Left lung (tissue), 4 donors: ENCODE measurements at regions not wholly inside any gene's neighbourhood (a gene's known extent, or its start where the extent isn't known, plus 50 kb on each side); places are given as distances from the start of the nearest gene placed in this dataset.

Source experiments
- ATAC-seq: fragments of 200-7000 bp; cut with Tn5 transposase; one replicate; pipeline ENCODE4 v1.9.1; 2020; ENCODE audit warnings: moderate library complexity
- DNase-seq, 4 donors: peaks; one replicate each; pipeline ENCODE4 v3.0.0-alpha.2; 2013 to 2020
- H3K27ac ChIP-seq, 2 donors: fragments of 200-600 bp; sonication (generic) in 1 of 2; one replicate each; pipeline versions ENCODE4 v1.5.0 to v1.8.0; 2020 to 2021
- H3K27me3 ChIP-seq, 2 donors: fragments of 200-600 bp; sonication (generic) in 1 of 2; one replicate each; pipeline versions ENCODE4 v1.5.0 to v1.8.0; 2020 to 2021
- H3K36me3 ChIP-seq, 2 donors: fragments of 200-600 bp; sonication (generic) in 1 of 2; one replicate each; pipeline versions ENCODE4 v1.5.0 to v1.8.0; 2020 to 2021
- H3K4me1 ChIP-seq, 2 donors: fragments of 200-600 bp; one replicate each; pipeline ENCODE4 v1.8.0; 2021
- H3K4me3 ChIP-seq, 2 donors: fragments of 200-600 bp; sonication (generic) in 1 of 2; one replicate each; pipeline versions ENCODE4 v1.5.0 to v1.8.0; 2020 to 2021; ENCODE audit warnings: mild to moderate bottlenecking in 1 of 2
- H3K9me3 ChIP-seq, 2 donors: fragments of 200-600 bp; sonication (generic) in 1 of 2; one replicate each; pipeline versions ENCODE4 v1.5.0 to v1.8.0; 2020 to 2021
- CTCF ChIP-seq, 2 donors: fragments of 200-600 bp; sonication (generic) in 1 of 2; IDR thresholded peaks; one replicate each; pipeline versions ENCODE4 v1.5.0 to v1.8.0; 2021; ENCODE audit warnings: antibody characterized with exemption in 2 of 2
- intact Hi-C, 2 donors: fragments of 100-400 bp; cut with DNase I; formaldehyde crosslinking; loops; one replicate each; pipeline versions ENCODE4 v1.11.2 to v1.14.2; 2022
- donor health status: DM: no; HTN: yes; CAD: no.
- donor health status: DM: no; HTN: no; CAD: no.

- H3K9me3 ChIP-seq, result peaks cover 0 to 4% of the 10 kb centered on the region in 2 donors
- ATAC-seq, result no peak
- no peak for TF ChIP-seq CTCF (IDR thresholded peaks at IDR 0.05)
- no peaks in the 10 kb centered on the region for H3K27me3 ChIP-seq
- H3K27ac ChIP-seq, result no peak overlapping the region
- no peaks in the 10 kb centered on the region for H3K4me1 ChIP-seq
- DNase-seq, result no peak
- H3K36me3 ChIP-seq, result no peaks in the 10 kb centered on the region
- no peak overlapping the region for H3K4me3 ChIP-seq
- intact Hi-C loops, result no loop called here
Observed at GRCh38 chr14:84252706-84253105, 1277.2 kb upstream of the FLRT2 start.

- Histone ChIP-seq H3K9me3 (peaks cover 0 to 4% of the 10 kb centered on the region in 2 donors), H3K36me3 (no peaks in the 10 kb centered on the region), H3K27ac (no peak overlapping the region), H3K4me3 (no peak overlapping the region), H3K27me3 (no peaks in the 10 kb centered on the region), H3K4me1 (no peaks in the 10 kb centered on the region)
- no peak for DNase-seq
- intact Hi-C loops, result no loop called here
- no peak for TF ChIP-seq CTCF (IDR thresholded peaks at IDR 0.05)
- ATAC-seq, result no peak
Observed at GRCh38 chr14:84253326-84253725, 1276.6 kb upstream of the FLRT2 start.

GRCh38 chr14:84254290-84254689 is 1275.7 kb upstream of the FLRT2 start:
- H3K4me3 ChIP-seq, result no peak overlapping the region
- DNase-seq, result peak in 2 of 4 donors; percentile 9 to 33
- intact Hi-C loops, result no loop called here

GRCh38 chr14:84262932-84263331 is 1267.0 kb upstream of the FLRT2 start:
- Histone ChIP-seq H3K4me3 (no peak overlapping the region), H3K27me3 (no peaks in the 10 kb centered on the region), H3K4me1 (no peaks in the 10 kb centered on the region), H3K36me3 (no peaks in the 10 kb centered on the region), H3K9me3 (no peaks in the 10 kb centered on the region), H3K27ac (no peak overlapping the region)
- no peak for ATAC-seq
- TF ChIP-seq CTCF (IDR thresholded peaks at IDR 0.05), result no peak
- intact Hi-C loops, result no loop called here
- no peak for DNase-seq

More at GRCh38 chr14:84254290-84254689, 1275.7 kb upstream of the FLRT2 start:
- H3K36me3 ChIP-seq, result no peaks in the 10 kb centered on the region
- H3K27ac ChIP-seq, result no peak overlapping the region
- H3K4me1 ChIP-seq, result no peaks in the 10 kb centered on the region
- H3K9me3 ChIP-seq, result peaks cover 0 to 4% of the 10 kb centered on the region in 2 donors
- no peak for TF ChIP-seq CTCF (IDR thresholded peaks at IDR 0.05)
- ATAC-seq, result peak; percentile 49
- no peaks in the 10 kb centered on the region for H3K27me3 ChIP-seq

- H3K36me3 ChIP-seq, result no peaks in the 10 kb centered on the region
- no peak overlapping the region for H3K4me3 ChIP-seq
- no peak for TF ChIP-seq CTCF (IDR thresholded peaks at IDR 0.05)
- no peak for ATAC-seq
- no peak for DNase-seq
- intact Hi-C loops, result no loop called here
- H3K27me3 ChIP-seq, result no peaks in the 10 kb centered on the region
- no peaks in the 10 kb centered on the region for H3K4me1 ChIP-seq
- H3K9me3 ChIP-seq, result no peaks in the 10 kb centered on the region
- no peak overlapping the region for H3K27ac ChIP-seq
Observed at GRCh38 chr14:84272290-84272721, 1257.6 kb upstream of the FLRT2 start.
